ENCODE measurements at regions not wholly inside any gene's neighbourhood (a gene's known extent, or its start where the extent isn't known, plus 50 kb on each side); places are given as distances from the start of the nearest gene placed in this dataset.

DNA sequence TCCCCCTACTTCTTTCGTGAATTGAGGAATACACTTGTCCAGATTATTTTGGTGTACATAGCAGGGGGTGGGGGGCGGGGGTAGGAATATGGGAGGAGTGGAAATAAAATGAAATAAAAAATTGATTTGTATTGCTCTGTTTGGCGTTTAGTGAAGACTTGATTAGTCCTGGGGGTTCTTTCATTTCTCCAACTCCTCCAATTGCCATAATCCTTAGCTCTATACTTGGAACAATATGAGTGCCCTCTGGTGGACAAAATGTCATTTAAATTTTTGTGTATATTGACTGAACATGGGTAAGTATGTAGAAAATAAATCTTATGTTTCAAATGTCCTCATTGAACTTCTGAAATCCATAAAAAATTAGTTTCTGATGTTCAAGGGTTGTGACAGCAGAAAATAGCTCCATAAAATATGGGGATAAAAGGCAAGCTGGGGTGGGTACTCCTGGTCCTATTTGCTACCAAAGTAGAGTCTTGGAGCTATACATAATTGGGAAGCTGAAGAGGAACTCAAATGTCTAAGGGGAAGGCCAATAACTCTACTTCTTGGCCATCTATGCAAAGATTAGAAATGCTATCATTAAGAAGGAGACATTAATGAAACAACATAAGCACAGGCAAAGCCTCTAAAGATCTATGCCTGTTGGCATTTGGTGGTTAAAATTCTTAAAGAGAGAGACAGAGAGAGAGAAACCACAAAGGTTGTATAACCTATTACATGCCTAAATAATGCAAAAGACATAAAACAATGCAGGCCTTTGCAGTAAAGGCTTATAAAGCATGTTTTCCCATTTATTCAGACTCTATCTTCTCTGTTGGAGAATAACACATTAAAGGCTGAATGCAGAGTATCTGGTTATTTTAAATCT, 421.6 kb downstream of the METTL15 start:
- TF ChIP-seq, protein P1, sequence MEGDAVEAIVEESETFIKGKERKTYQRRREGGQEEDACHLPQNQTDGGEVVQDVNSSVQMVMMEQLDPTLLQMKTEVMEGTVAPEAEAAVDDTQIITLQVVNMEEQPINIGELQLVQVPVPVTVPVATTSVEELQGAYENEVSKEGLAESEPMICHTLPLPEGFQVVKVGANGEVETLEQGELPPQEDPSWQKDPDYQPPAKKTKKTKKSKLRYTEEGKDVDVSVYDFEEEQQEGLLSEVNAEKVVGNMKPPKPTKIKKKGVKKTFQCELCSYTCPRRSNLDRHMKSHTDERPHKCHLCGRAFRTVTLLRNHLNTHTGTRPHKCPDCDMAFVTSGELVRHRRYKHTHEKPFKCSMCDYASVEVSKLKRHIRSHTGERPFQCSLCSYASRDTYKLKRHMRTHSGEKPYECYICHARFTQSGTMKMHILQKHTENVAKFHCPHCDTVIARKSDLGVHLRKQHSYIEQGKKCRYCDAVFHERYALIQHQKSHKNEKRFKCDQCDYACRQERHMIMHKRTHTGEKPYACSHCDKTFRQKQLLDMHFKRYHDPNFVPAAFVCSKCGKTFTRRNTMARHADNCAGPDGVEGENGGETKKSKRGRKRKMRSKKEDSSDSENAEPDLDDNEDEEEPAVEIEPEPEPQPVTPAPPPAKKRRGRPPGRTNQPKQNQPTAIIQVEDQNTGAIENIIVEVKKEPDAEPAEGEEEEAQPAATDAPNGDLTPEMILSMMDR (IDR thresholded peaks at IDR 0.05 in 4 of 5, conservative IDR thresholded peaks at IDR 0.05 in 1 of 5), result peak in 2 of 5 experiments; percentile 23 to 36
- no peak for TF ChIP-seq POLR2A (IDR thresholded peaks at IDR 0.05)
